Cardiac muscle cell (in vitro differentiated cells and primary cell): ENCODE measurements at regions not wholly inside any gene's neighbourhood (a gene's known extent, or its start where the extent isn't known, plus 50 kb on each side); places are given as distances from the start of the nearest gene placed in this dataset.

Source experiments
- DNase-seq, 2 donors: peaks; one replicate each; pipeline versions ENCODE4 v3.0.0 to v3.0.0-alpha.2; 2010 to 2017; ENCODE audit warnings: low read depth in 1 of 2, low spot score in 1 of 2
- H3K27ac ChIP-seq: fragments of 200-600 bp; sonication (generic); 2 replicates; pipeline ENCODE4 v1.5.1; 2016
- H3K27me3 ChIP-seq: fragments of 200-600 bp; sonication (generic); 2 replicates; pipeline ENCODE4 v1.6.0; 2016; ENCODE audit warnings: control low read depth
- H3K36me3 ChIP-seq: fragments of 200-600 bp; sonication (generic); 2 replicates; pipeline ENCODE4 v1.5.1; 2016; ENCODE audit warnings: control low read depth
- H3K4me1 ChIP-seq: fragments of 200-600 bp; sonication (generic); 2 replicates; pipeline ENCODE4 v1.8.1; 2017; ENCODE audit warnings: low read depth, mild to moderate bottlenecking, mixed run types
- H3K4me3 ChIP-seq: fragments of 200-600 bp; sonication (generic); 2 replicates; pipeline ENCODE4 v1.5.1; 2016; ENCODE audit warnings: mild to moderate bottlenecking
- H3K9me3 ChIP-seq: fragments of 200-600 bp; sonication (generic); 2 replicates; pipeline ENCODE4 v1.5.1; 2017; ENCODE audit warnings: low read depth, mild to moderate bottlenecking, control low read depth
- TF ChIP-seq, protein P1 (sequence below): IDR thresholded peaks from 2 replicates; pipeline ENCODE4 v1.5.1; 2012; ENCODE audit warnings: low read depth, mild to moderate bottlenecking, low read length

DNA sequence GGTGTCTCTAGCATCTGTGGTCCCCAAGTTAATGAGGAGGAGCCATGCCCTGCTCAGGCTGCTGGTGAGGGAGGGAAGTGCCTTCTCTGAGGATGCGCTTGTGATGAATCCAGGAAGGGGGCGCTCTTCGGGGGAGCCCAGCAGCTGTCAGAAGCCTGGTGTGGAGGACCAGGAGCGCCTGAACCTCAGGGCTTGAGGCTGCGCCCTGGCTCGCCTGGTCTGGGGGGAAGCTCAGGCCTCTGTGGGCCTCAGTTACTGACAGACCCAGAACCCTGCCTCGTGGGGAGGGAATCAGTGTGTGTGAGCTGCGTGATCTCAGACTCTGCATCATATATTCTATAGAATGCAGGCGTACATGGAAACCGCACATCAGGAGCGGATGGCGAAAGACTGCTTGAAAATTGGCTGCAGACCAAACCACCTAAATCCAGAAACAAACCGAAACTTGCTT is 126.1 kb downstream of the SEC14L1 start:
- peaks cover 18% of the 10 kb centered on the region for H3K4me1 ChIP-seq
- TF ChIP-seq, protein P1, sequence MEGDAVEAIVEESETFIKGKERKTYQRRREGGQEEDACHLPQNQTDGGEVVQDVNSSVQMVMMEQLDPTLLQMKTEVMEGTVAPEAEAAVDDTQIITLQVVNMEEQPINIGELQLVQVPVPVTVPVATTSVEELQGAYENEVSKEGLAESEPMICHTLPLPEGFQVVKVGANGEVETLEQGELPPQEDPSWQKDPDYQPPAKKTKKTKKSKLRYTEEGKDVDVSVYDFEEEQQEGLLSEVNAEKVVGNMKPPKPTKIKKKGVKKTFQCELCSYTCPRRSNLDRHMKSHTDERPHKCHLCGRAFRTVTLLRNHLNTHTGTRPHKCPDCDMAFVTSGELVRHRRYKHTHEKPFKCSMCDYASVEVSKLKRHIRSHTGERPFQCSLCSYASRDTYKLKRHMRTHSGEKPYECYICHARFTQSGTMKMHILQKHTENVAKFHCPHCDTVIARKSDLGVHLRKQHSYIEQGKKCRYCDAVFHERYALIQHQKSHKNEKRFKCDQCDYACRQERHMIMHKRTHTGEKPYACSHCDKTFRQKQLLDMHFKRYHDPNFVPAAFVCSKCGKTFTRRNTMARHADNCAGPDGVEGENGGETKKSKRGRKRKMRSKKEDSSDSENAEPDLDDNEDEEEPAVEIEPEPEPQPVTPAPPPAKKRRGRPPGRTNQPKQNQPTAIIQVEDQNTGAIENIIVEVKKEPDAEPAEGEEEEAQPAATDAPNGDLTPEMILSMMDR = peak; percentile 42
- DNase-seq = peak in 1 of 2 donors; percentile 64
- no peaks in the 10 kb centered on the region for H3K36me3 ChIP-seq
- H3K27ac ChIP-seq = no peak overlapping the region
- no peaks in the 10 kb centered on the region for H3K9me3 ChIP-seq
- H3K27me3 ChIP-seq = no peaks in the 10 kb centered on the region
- H3K4me3 ChIP-seq = no peak overlapping the region

DNA sequence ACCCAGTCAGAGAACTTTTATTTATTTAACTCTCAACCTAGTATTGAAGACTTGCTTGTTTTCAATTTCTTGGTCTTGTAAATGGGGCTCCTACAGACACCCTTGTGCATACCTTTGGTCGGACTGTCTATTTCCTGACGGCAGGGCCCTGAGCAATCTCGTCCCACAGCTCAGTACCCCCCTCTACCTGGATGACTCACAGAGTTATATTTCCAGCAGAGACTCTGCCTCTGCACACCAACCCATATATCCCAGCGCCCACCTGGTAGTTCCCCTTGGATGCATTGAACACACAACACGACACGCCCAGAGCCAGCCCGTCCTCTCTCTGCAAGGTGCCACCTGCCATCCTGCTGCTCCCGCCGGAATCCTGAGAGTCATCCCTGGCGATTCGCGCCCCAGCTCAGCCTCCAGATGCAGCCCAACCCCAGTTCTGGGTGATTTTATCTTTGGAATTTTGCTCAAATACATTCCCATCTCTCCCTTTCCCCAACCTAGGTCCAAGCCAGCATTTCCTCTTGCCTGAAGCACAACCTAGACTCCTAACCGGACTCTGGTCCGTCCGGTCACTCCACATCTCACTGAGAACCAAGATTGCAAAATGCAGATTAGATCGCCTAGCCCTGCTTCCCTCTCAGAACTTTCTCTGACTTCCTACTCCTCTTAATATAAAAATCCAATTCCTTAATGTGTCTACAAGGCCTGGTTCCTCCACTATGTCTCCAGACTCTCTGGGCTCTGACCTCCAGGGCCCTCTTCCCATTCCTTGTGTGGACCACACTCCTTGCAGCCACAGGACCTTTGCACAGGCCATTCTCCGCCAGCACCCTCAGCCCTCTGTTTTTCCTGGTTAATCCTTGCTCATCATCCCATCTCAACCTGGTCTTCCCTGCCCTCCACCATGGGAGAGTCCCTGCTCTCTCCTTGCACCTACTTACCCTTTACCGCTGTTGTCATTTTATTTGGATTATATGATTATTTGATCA is 129.2 kb downstream of the SEC14L1 start:
- H3K9me3 ChIP-seq = no peaks in the 10 kb centered on the region
- H3K27ac ChIP-seq = no peak overlapping the region
- peaks cover 4% of the 10 kb centered on the region for H3K4me1 ChIP-seq
- no peaks in the 10 kb centered on the region for H3K36me3 ChIP-seq
- no peak overlapping the region for H3K4me3 ChIP-seq
- TF ChIP-seq, protein P1 = no peak
- no peak for DNase-seq
- no peaks in the 10 kb centered on the region for H3K27me3 ChIP-seq

DNA sequence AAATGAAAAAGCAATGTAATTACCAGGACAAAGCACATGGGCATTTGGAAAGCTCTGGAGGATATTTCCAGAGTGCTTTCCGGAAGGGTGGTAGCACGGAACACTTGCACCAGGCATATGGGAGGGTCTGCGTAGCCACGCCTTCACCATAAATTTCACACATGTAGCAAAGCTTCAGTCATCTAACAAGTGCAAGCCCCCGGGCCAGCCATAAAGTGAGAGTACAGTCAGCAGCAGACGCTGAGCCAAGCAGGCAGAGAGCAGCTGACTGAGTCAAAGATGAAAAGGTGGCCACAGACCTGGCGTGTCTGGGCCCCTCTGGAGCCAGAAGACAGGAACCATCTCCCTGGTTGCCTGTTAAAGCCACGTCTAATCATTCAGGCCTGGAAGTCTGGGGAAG is 130.6 kb downstream of the SEC14L1 start:
- Histone ChIP-seq H3K27me3 (no peaks in the 10 kb centered on the region), H3K4me1 (no peaks in the 10 kb centered on the region), H3K27ac (no peak overlapping the region), H3K4me3 (no peak overlapping the region), H3K9me3 (no peaks in the 10 kb centered on the region), H3K36me3 (no peaks in the 10 kb centered on the region)
- DNase-seq = no peak
- TF ChIP-seq, protein P1 = no peak

DNA sequence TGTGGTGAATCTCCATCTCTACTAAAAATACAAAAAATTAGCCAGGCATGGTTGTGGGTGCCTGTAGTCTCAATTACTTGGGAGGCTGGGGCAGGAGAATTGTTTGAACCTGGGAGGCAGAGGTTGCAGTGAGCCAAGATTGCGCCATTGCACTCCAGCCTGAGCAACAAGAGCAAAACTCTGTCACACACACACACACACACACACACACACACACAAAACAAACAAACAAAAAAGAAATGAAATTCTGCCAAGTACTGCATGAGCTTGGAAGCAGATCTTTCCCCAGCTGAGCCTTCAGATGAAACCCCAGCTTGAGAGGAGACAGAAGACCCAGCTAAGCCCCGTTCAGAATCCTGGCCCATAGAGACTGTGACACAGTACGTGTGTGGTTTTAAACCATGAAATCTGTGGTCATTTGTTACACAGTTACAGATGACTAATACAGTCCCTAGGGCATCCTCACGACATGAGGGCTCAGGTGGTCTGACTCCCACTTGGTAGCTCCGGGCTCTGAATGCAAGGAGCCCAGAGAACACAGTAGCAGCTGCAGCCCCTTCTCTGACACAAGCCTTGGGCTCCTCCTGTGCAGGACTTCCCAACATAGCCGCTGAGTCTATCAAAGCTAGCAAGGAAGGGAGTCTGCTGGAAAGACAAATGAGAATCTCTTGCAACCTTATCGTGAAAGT is 132.8 kb downstream of the SEC14L1 start:
- no peak for DNase-seq

DNA sequence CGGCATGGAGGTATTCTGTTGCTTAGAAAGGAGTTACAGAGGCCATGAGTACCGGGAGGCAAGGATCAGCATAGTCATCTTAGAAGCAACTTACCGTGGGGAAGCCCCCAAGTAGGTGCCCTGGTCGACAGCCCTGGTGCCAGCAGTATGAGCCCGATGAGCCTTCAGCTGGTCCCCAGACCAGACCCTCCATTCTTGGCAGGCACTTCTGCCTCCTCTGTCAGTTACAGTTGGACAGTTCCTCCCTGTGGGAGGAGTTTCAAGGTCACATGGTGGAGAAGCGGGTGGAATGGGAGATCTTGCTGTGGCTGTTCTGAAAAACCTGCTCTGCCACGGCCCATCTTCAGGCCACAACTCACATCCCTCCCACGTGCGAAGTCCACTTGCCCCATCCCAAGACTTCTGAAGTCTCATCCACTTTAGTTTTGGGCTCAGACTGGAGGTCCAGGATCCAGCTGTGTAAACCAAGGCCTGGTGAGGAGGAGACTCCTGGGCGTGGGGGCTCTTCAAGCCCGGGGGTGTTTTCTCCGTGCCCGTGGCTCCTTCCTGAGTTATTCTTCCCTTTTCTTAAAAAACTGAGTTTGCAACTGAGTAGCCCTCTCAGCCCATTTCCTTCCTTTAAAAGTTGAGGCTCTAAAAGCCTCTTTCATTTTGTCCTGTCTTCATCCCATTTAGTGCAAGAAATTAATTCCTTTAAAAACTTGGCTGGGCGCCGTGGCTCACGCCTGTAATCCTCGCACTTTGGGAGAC is 133.5 kb downstream of the SEC14L1 start:
- Histone ChIP-seq H3K9me3 (no peaks in the 10 kb centered on the region), H3K36me3 (no peaks in the 10 kb centered on the region), H3K4me3 (no peak overlapping the region), H3K27ac (no peak overlapping the region), H3K4me1 (no peaks in the 10 kb centered on the region), H3K27me3 (no peaks in the 10 kb centered on the region)
- TF ChIP-seq, protein P1 = no peak
- no peak for DNase-seq

More for the DNA sequence above, 132.8 kb downstream of the SEC14L1 start:
- no peaks in the 10 kb centered on the region for H3K27me3 ChIP-seq
- H3K36me3 ChIP-seq = no peaks in the 10 kb centered on the region
- no peak overlapping the region for H3K27ac ChIP-seq
- TF ChIP-seq, protein P1 = no peak
- no peaks in the 10 kb centered on the region for H3K9me3 ChIP-seq
- no peaks in the 10 kb centered on the region for H3K4me1 ChIP-seq
- no peak overlapping the region for H3K4me3 ChIP-seq
